Activated CD4-positive, alpha-beta memory T cell treated with anti-CD3 and anti-CD28 coated beads, Interleukin-2, amount 10 ng/mL, durations not matched to agents 7 days and 5 days (primary cell): ENCODE measurements at regions not wholly inside any gene's neighbourhood (a gene's known extent, or its start where the extent isn't known, plus 50 kb on each side); places are given as distances from the start of the nearest gene placed in this dataset.

Experiments used
- CTCF ChIA-PET: fragments of 350-600 bp; sonication (Branson Sonifier 250); formaldehyde crosslinking; loops from one replicate; lab custom pipeline; 2021; ENCODE audit warnings: antibody characterized with exemption, inconsistent platforms; lab: Charles Lee
- POLR2A ChIA-PET: fragments of 350-600 bp; sonication (Branson Sonifier 250); formaldehyde crosslinking; loops from one replicate; lab custom pipeline; 2021; ENCODE audit warnings: antibody characterized with exemption; lab: Charles Lee
- DNase-seq: peaks from one replicate; pipeline ENCODE4 v3.0.0-alpha.2; 2020
- H3K27ac Mint-ChIP-seq: one replicate; pipeline ENCODE4 v1.8.0; 2021; ENCODE audit warnings: mild to moderate bottlenecking, mixed read lengths
- H3K27me3 Mint-ChIP-seq: one replicate; pipeline ENCODE4 v1.8.0; 2021; ENCODE audit warnings: mixed read lengths
- H3K36me3 Mint-ChIP-seq: one replicate; pipeline ENCODE4 v1.8.0; 2021; ENCODE audit warnings: low read depth, mixed read lengths
- H3K4me1 Mint-ChIP-seq: one replicate; pipeline ENCODE4 v1.8.0; 2021; ENCODE audit warnings: mixed read lengths
- H3K4me3 Mint-ChIP-seq: one replicate; pipeline ENCODE4 v1.8.0; 2021; ENCODE audit warnings: mild to moderate bottlenecking, mixed read lengths
- H3K9me3 Mint-ChIP-seq: one replicate; pipeline ENCODE4 v1.8.0; 2021; ENCODE audit warnings: mixed read lengths

DNA sequence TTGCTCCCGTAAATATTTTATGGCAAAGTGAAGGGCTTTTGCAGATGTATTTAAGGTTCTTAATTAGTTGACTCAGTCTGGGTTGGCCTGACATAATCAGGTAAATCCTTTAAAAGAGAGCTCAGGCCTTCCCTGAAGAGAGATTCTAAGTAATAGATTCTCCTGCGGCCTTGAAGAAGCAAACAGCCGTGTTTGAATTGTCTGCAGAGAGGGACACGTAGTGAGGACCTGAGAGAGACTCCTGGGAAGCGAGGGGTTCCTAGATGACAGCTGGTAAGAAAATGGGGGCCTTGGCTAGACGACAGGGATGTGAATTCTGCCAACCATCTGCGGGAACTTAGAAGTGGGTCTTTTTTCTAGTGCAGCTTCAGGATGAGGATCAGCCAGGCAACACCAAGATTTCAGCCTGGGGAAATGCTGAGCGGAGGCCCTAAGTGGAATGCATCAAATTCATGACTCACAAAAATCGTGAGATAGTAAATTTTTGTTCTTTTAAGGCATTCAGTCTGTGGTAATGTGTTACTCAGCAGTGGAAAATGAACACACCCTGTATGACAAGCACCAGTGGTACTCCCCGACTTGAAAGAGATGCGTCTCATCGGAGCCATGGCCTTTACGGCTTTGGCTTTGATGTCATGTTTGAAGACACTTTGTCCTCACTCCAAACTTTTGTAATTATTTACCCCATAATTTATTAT lies 62.1 kb upstream of the SMIM21 start:
- CTCF ChIA-PET = no interaction called here
- Mint-ChIP-seq H3K27me3 (peaks cover 14% of the 10 kb centered on the region), H3K9me3 (no peaks in the 10 kb centered on the region), H3K4me3 (no peak overlapping the region), H3K27ac (no peak overlapping the region), H3K4me1 (no peaks in the 10 kb centered on the region), H3K36me3 (no peaks in the 10 kb centered on the region)
- POLR2A ChIA-PET = interaction anchor here (1.0 kb wide), 1 partner anchor 20 kb away, joined by 3 read pairs; no protein-coding TSS in a partner anchor
- no peak for DNase-seq

DNA sequence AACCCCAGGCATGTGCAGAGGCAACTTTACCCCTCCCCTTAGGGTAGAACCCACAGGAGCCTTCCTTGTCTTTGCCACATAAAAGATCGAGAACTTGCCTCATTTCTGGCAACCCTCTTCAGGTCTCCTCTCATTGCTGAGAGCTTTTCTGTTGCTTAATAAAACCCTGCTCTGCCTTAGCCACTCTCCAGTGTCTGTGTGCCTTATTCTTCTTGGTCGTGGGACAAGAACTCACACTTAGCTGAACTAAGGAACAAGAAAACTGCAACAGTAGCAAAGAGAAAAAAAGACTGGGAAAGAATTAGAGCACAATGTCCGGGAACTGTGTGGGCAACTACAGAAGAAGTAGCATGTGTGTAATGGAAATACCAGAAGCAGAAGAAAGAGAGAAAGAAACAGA lies 56.2 kb upstream of the SMIM21 start:
- H3K36me3 Mint-ChIP-seq = no peaks in the 10 kb centered on the region
- ChIA-PET POLR2A (no interaction called here), CTCF (no interaction called here)
- peaks cover 24% of the 10 kb centered on the region for H3K27me3 Mint-ChIP-seq
- no peak overlapping the region for H3K4me3 Mint-ChIP-seq
- H3K27ac Mint-ChIP-seq = no peak overlapping the region
- peaks cover 2% of the 10 kb centered on the region for H3K9me3 Mint-ChIP-seq
- no peaks in the 10 kb centered on the region for H3K4me1 Mint-ChIP-seq
- no peak for DNase-seq

DNA sequence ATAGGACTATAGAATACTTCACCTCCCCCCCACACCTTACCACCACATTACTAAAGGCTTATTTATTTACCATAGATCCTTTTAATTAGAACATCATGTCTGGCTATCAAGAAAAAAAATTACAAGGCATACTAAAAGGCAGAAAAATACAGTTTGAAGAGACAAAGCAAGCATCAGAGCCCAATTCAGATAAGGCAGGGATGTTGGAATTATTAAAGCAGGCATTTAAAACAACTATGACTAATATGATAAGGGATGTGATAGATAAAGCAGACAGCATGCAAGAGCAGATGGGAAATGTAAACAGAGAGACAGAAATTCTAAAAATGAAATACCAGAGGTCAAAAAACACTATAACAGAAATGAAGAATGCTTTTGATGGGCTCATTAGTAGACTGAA lies 55.4 kb upstream of the SMIM21 start:
- POLR2A ChIA-PET = no interaction called here

DNA sequence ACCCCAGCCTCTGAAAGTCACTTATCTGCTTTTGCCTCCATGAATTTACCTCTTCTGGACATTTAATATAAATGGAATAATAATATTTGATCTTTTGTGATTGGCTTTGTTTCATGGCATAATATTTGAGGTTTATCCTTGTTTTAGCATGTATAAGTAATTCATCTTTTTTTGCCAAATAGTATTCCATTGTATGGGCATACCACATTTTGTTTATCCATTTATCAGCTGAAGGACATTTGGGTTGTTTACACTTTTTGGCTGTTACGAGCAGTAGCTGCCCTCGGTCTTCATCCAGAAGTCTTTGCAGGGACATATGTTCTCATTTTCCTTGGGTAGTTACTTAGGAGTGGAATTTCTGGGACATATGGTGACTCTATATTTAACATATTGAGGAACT lies 53.0 kb upstream of the SMIM21 start:
- Mint-ChIP-seq H3K9me3 (peaks cover 2% of the 10 kb centered on the region), H3K4me3 (no peak overlapping the region), H3K27me3 (peaks cover 17% of the 10 kb centered on the region), H3K27ac (no peak overlapping the region), H3K36me3 (no peaks in the 10 kb centered on the region), H3K4me1 (no peaks in the 10 kb centered on the region)
- no peak for DNase-seq
- CTCF ChIA-PET = interaction anchor here (1.7 to 2.6 kb wide), 2 partner anchors 584 to 822 kb away, joined by 3 to 8 read pairs; no protein-coding TSS in a partner anchor
- POLR2A ChIA-PET = no interaction called here

More for the DNA sequence above, 55.4 kb upstream of the SMIM21 start:
- H3K4me3 Mint-ChIP-seq = no peak overlapping the region
- peaks cover 2% of the 10 kb centered on the region for H3K9me3 Mint-ChIP-seq
- no peaks in the 10 kb centered on the region for H3K36me3 Mint-ChIP-seq
- CTCF ChIA-PET = no interaction called here
- DNase-seq = no peak
- H3K4me1 Mint-ChIP-seq = no peaks in the 10 kb centered on the region
- H3K27me3 Mint-ChIP-seq = peaks cover 23% of the 10 kb centered on the region
- H3K27ac Mint-ChIP-seq = no peak overlapping the region

DNA sequence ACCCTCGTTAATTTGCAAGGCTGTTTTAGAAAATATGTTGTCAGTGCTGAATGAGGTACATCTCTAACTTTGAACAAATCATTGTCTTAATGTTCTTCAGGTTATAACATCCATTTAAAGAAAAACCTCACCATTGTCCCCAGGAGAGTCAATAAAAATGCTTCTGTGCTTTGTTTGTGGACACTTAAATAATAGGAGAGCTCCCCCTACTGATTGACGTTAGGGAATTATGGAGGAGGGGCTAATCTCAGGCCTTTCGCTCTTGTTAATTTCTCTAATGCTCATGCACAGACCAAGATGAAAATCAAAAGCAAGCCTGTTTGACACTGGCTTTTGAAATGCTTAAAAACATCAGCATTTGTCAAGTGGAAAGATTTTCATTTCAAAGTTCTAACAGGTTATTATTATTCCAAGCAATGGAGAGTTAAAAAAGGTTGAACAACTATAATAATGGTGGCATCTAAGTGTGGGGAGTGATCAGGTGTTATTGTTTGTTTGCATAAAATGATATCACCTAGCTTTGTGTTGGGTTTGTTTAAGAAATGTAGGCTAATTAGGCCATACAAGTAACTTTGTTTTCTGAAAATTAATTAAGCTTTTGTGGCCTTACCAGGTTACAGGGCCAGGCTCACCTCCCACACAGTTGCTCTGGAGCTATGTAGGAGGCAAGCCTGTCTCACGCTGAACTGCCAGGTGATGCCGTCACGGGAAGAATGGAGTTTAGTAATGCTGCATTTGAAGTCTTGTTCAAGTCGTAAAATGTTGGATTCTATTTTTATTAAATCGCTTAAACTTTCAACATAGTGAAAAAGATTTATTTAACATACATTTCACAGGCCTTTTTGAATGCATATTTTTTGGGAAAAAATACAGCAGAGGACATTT lies 51.7 kb upstream of the SMIM21 start:
- DNase-seq = no peak
- H3K4me3 Mint-ChIP-seq = no peak overlapping the region
- POLR2A ChIA-PET = no interaction called here
- H3K36me3 Mint-ChIP-seq = no peaks in the 10 kb centered on the region
- no peaks in the 10 kb centered on the region for H3K4me1 Mint-ChIP-seq
- peaks cover 17% of the 10 kb centered on the region for H3K27me3 Mint-ChIP-seq
- H3K9me3 Mint-ChIP-seq = peaks cover 2% of the 10 kb centered on the region
- CTCF ChIA-PET = interaction anchor here (0.6 to 2.6 kb wide), 8 partner anchors 8 to 855 kb away, joined by 3 to 9 read pairs (median 4); partner anchors contain the start of gene TSHZ1
- no peak overlapping the region for H3K27ac Mint-ChIP-seq

DNA sequence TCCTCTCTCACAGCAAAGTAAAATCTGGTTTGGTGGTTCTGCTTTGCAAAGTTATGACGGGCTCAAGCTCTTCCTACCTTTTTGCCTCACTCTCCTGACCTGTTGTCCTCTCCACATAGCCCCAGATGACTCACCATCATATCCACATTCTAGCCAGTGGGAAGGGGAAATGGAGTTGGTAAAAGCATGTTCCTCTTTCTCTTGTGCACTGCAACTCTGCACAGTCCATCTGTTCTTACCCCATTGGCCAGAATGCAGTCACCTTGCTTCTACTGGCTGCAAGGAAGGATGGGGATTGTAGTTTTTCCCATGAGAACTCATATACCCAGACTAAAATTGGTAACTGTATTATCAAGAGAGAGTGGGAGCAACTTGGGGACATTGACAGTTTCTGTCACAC lies 50.4 kb upstream of the SMIM21 start:
- H3K27ac Mint-ChIP-seq = no peak overlapping the region
- no peaks in the 10 kb centered on the region for H3K4me1 Mint-ChIP-seq
- ChIA-PET POLR2A (no interaction called here), CTCF (interaction anchor here (1.0 to 2.6 kb wide), 4 partner anchors 345 to 825 kb away, joined by 3 to 9 read pairs (median 6); no protein-coding TSS in a partner anchor)
- DNase-seq = no peak
- H3K4me3 Mint-ChIP-seq = no peak overlapping the region
- H3K9me3 Mint-ChIP-seq = no peaks in the 10 kb centered on the region
- no peaks in the 10 kb centered on the region for H3K36me3 Mint-ChIP-seq
- peaks cover 8% of the 10 kb centered on the region for H3K27me3 Mint-ChIP-seq
